ENCODE measurements at regions not wholly inside any gene's neighbourhood (a gene's known extent, or its start where the extent isn't known, plus 50 kb on each side); places are given as distances from the start of the nearest gene placed in this dataset.
"Not testable (repeated sequence)": the region's sequence is repeated elsewhere in the genome, so short reads cannot be mapped to it uniquely, and the experiment has no call there.

GRCh38 chr3:160053048-160053391, 64.4 kb downstream of the IL12A start:
- ATAC-seq (no peak), DNase-seq (no peak)
- H3K27me3 ChIP-seq = no peaks in the 10 kb centered on the region
- TF ChIP-seq CTCF (IDR thresholded peaks at IDR 0.05) = no peak
- intact Hi-C loops (cut with DNase I) = no loop called here
- no peaks in the 10 kb centered on the region for H3K36me3 ChIP-seq
- no peak overlapping the region for H3K27ac ChIP-seq
- H3K4me1 ChIP-seq = no peaks in the 10 kb centered on the region
- H3K9me3 ChIP-seq = no peaks in the 10 kb centered on the region
- H3K4me3 ChIP-seq = no peak overlapping the region

GRCh38 chr3:160054862-160055261, 66.2 kb downstream of the IL12A start:
- DNase-seq; H3K27ac ChIP-seq; H3K36me3 ChIP-seq; H3K9me3 ChIP-seq; intact Hi-C loops (cut with DNase I); H3K4me3 ChIP-seq; ATAC-seq; H3K4me1 ChIP-seq; H3K27me3 ChIP-seq: not testable (repeated sequence)

GRCh38 chr3:160055659-160056058, 67.0 kb downstream of the IL12A start:
- intact Hi-C loops (cut with DNase I) = no loop called here
- H3K27ac ChIP-seq = no peak overlapping the region
- H3K4me1 ChIP-seq = no peaks in the 10 kb centered on the region
- DNase-seq = no peak
- H3K27me3 ChIP-seq = no peaks in the 10 kb centered on the region
- no peak for TF ChIP-seq CTCF (IDR thresholded peaks at IDR 0.05)
- H3K36me3 ChIP-seq = no peaks in the 10 kb centered on the region
- H3K4me3 ChIP-seq = no peak overlapping the region
- no peaks in the 10 kb centered on the region for H3K9me3 ChIP-seq
- ATAC-seq = no peak

GRCh38 chr3:160057331-160057730, 68.7 kb downstream of the IL12A start:
- DNase-seq (no peak), ATAC-seq (no peak)

GRCh38 chr3:160060409-160061027, 71.9 kb downstream of the IL12A start:
- H3K36me3 ChIP-seq = no peaks in the 10 kb centered on the region
- ATAC-seq (no peak), DNase-seq (no peak)
- no peaks in the 10 kb centered on the region for H3K27me3 ChIP-seq
- no peak overlapping the region for H3K27ac ChIP-seq
- intact Hi-C loops (cut with DNase I) = no loop called here
- H3K9me3 ChIP-seq = no peaks in the 10 kb centered on the region
- no peak for TF ChIP-seq CTCF (IDR thresholded peaks at IDR 0.05)
- no peaks in the 10 kb centered on the region for H3K4me1 ChIP-seq
- no peak overlapping the region for H3K4me3 ChIP-seq

More at GRCh38 chr3:160057331-160057730, 68.7 kb downstream of the IL12A start:
- H3K36me3 ChIP-seq = no peaks in the 10 kb centered on the region
- intact Hi-C loops (cut with DNase I) = no loop called here
- TF ChIP-seq CTCF (IDR thresholded peaks at IDR 0.05) = no peak
- H3K4me3 ChIP-seq = no peak overlapping the region
- H3K27me3 ChIP-seq = no peaks in the 10 kb centered on the region
- H3K4me1 ChIP-seq = no peaks in the 10 kb centered on the region
- no peaks in the 10 kb centered on the region for H3K9me3 ChIP-seq
- no peak overlapping the region for H3K27ac ChIP-seq

GRCh38 chr3:160061525-160061924, 72.9 kb downstream of the IL12A start:
- TF ChIP-seq CTCF (IDR thresholded peaks at IDR 0.05) = no peak
- no peak for DNase-seq
- Histone ChIP-seq H3K27me3 (no peaks in the 10 kb centered on the region), H3K4me3 (no peak overlapping the region), H3K9me3 (no peaks in the 10 kb centered on the region), H3K27ac (no peak overlapping the region), H3K36me3 (no peaks in the 10 kb centered on the region), H3K4me1 (no peaks in the 10 kb centered on the region)
- intact Hi-C loops (cut with DNase I) = no loop called here
- ATAC-seq = no peak
